ENCODE measurements at regions not wholly inside any gene's neighbourhood (a gene's known extent, or its start where the extent isn't known, plus 50 kb on each side); places are given as distances from the start of the nearest gene placed in this dataset.
A peak's percentile ranks its signal among the peaks of the same experiment; 100 is the strongest.
"Not testable (repeated sequence)": the region's sequence is repeated elsewhere in the genome, so short reads cannot be mapped to it uniquely, and the experiment has no call there.

GRCh38 chr1:214095896-214096295, 108.1 kb downstream of the PROX1 start:
- not testable (repeated sequence) for DNase-seq (ENCODE audit: low spot score)

GRCh38 chr1:214101246-214101645, 113.5 kb downstream of the PROX1 start:
- no peak for DNase-seq (ENCODE audit: low spot score)

- DNase-seq (ENCODE audit: low spot score): no peak
Measured at GRCh38 chr1:214101828-214102227, 114.1 kb downstream of the PROX1 start.

GRCh38 chr1:214102907-214103306, 115.1 kb downstream of the PROX1 start:
- peak; percentile 52 for DNase-seq (ENCODE audit: low spot score)

GRCh38 chr1:214103778-214104177, 116.0 kb downstream of the PROX1 start:
- no peak for DNase-seq (ENCODE audit: low spot score)

- DNase-seq (ENCODE audit: low spot score): no peak
Measured at GRCh38 chr1:214106375-214106774, 118.6 kb downstream of the PROX1 start.

GRCh38 chr1:214107322-214108096, 119.7 kb downstream of the PROX1 start:
- peak; percentile 12 for DNase-seq (ENCODE audit: low spot score)

GRCh38 chr1:214108097-214108446, 120.3 kb downstream of the PROX1 start:
- DNase-seq (ENCODE audit: low spot score): no peak

- no peak for DNase-seq (ENCODE audit: low spot score)
Measured at GRCh38 chr1:214111796-214112195, 124.0 kb downstream of the PROX1 start.

- no peak for DNase-seq (ENCODE audit: low spot score)
Measured at GRCh38 chr1:214116258-214116657, 128.5 kb downstream of the PROX1 start.

GRCh38 chr1:214117780-214118179, 130.0 kb downstream of the PROX1 start:
- no peak for DNase-seq (ENCODE audit: low spot score)

GRCh38 chr1:214120191-214120590, 132.4 kb downstream of the PROX1 start:
- DNase-seq (ENCODE audit: low spot score): no peak

- DNase-seq (ENCODE audit: low spot score): no peak
Measured at GRCh38 chr1:214120951-214121350, 133.2 kb downstream of the PROX1 start.

- DNase-seq (ENCODE audit: low spot score): no peak
Measured at GRCh38 chr1:214122110-214122509, 134.3 kb downstream of the PROX1 start.

GRCh38 chr1:214123061-214123784, 135.4 kb downstream of the PROX1 start:
- peak; percentile 67 for DNase-seq (ENCODE audit: low spot score)

GRCh38 chr1:214124281-214124805, 136.6 kb downstream of the PROX1 start:
- DNase-seq (ENCODE audit: low spot score): no peak

- DNase-seq (ENCODE audit: low spot score): no peak
Measured at GRCh38 chr1:214124915-214125314, 137.1 kb downstream of the PROX1 start.

GRCh38 chr1:214125819-214126218, 138.0 kb downstream of the PROX1 start:
- no peak for DNase-seq (ENCODE audit: low spot score)

GRCh38 chr1:214126697-214127146, 138.9 kb downstream of the PROX1 start:
- no peak for DNase-seq (ENCODE audit: low spot score)

- DNase-seq (ENCODE audit: low spot score): no peak
Measured at GRCh38 chr1:214127705-214128104, 139.9 kb downstream of the PROX1 start.

GRCh38 chr1:214135886-214136285, 145.1 kb upstream of the SMYD2 start:
- DNase-seq (ENCODE audit: low spot score): no peak

- no peak for DNase-seq (ENCODE audit: low spot score)
Measured at GRCh38 chr1:214136324-214136919, 144.5 kb upstream of the SMYD2 start.

GRCh38 chr1:214141486-214141885, 139.5 kb upstream of the SMYD2 start:
- DNase-seq (ENCODE audit: low spot score): no peak

All from AG08396 (cell line).